Right ventricle myocardium superior (tissue), 1 donor: ENCODE measurements at regions not wholly inside any gene's neighbourhood (a gene's known extent, or its start where the extent isn't known, plus 50 kb on each side); places are given as distances from the start of the nearest gene placed in this dataset.
A peak's percentile ranks its signal among the peaks of the same experiment; 100 is the strongest.
"Not testable (repeated sequence)": the region's sequence is repeated elsewhere in the genome, so short reads cannot be mapped to it uniquely, and the experiment has no call there.

Experiments
- ATAC-seq: fragments of 200-7000 bp; cut with Tn5 transposase; one replicate; pipeline ENCODE4 v1.9.1; 2020; ENCODE audit warnings: mild to moderate bottlenecking; ENCODE audit not compliant: poor library complexity
- DNase-seq: peaks from one replicate; pipeline ENCODE4 v3.0.0-alpha.2; 2020
- intact Hi-C: fragments of 100-400 bp; cut with DNase I; formaldehyde crosslinking; loops from one replicate; pipeline ENCODE4 v1.11.2; 2022
- donor health status: DM: no; HTN: yes; CAD: no; lungs with severe emphysema.

DNA sequence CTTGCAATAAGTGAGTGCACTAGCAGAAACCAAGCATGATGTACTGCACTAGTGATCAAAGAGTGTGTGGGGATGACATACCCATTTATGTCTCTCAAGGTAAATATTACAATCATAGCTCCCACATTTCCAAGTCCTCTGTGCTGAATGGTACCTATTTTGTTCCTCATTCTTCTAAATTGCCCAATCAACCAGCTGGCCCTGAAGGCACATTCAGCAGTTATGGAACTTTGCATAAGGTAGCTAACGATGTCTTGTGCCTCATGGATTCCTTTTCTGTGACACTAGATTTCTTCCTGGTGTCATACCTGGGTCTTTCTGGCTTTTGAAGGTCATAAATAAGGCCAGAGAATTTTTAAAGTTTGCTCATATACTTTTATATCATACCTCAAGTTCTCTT, 963.0 kb downstream of the SLC4A3 start:
- no peak for ATAC-seq
- no peak for DNase-seq
- intact Hi-C loops, result no loop called here

DNA sequence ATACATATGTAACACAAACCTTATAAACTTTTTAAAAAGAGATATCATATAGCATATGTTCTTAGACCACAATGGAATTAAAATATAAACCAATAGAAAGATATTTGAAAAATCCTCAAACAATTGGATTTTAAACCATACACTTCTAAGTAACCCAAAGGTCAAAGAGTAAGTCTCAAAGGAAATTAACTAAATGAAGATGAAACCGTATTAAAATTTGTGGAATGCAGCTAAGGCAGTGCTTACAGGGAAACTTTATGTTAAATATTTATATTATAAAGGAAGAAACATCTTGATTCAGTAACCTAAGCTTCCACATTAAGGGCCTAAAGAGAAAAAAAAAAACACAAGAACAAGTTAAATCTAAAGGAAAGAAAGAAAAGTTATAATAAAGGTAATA, 966.1 kb downstream of the SLC4A3 start:
- DNase-seq (no peak), ATAC-seq (no peak)
- intact Hi-C loops, result no loop called here

DNA sequence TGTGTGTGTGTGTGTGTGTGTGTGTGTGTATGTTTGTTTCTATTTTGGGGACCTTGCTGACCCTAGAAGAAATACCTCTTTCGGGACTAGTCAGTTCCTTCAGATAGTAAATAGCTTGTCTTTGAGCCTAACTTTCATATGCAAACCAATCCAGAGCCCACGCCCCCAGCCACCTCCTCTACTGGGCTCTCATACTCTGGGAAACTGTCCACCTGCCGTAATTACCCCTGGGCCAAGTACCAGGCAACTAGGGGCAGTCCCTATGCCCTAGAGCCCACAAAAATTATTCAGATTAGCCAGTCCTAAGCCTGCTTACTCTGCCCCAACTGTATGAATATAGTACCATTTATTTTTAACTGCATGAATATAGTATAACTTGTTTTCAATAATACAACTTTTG, 970.4 kb downstream of the EPHA4 start:
- DNase-seq (no peak), ATAC-seq (no peak)
- intact Hi-C loops, result no loop called here

DNA sequence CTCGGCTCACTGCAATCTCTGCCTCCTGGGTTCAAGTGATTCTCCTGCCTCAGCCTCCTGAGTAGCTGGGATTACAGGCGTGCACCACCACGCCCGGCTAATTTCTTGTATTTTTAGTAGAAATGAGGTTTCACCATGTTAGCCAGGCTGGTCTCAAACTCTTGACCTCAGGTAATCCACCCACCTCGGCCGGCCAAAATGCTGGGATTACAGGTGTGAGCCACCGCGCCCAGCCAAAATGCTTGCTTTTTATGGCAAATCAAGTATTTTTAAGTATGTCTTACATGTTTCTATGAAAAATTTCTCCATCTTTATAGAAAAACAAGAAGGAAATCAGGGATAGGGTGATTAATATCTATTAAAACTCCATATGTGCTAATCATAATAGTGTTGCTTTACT, 959.1 kb downstream of the EPHA4 start:
- ATAC-seq, DNase-seq, intact Hi-C loops: not testable (repeated sequence)

DNA sequence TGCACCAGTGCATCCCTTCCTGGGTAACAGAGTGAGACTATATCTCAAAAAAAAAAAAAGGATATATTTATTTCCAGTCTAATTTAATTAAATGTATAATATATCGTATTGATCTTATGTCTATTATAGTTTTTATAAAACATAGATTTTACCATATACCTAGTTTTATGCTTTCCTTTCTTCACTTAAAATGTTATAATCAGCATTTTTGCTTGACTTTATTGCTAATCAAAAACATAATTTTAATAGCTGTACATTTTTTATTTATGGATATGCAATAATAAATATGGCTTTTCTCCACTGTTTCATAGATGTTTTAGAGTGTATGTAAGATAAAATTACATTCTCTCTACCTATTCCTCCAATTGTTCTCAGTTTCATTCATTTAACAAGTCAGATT, 958.0 kb downstream of the EPHA4 start:
- DNase-seq (no peak), ATAC-seq (no peak)
- intact Hi-C loops, result no loop called here

DNA sequence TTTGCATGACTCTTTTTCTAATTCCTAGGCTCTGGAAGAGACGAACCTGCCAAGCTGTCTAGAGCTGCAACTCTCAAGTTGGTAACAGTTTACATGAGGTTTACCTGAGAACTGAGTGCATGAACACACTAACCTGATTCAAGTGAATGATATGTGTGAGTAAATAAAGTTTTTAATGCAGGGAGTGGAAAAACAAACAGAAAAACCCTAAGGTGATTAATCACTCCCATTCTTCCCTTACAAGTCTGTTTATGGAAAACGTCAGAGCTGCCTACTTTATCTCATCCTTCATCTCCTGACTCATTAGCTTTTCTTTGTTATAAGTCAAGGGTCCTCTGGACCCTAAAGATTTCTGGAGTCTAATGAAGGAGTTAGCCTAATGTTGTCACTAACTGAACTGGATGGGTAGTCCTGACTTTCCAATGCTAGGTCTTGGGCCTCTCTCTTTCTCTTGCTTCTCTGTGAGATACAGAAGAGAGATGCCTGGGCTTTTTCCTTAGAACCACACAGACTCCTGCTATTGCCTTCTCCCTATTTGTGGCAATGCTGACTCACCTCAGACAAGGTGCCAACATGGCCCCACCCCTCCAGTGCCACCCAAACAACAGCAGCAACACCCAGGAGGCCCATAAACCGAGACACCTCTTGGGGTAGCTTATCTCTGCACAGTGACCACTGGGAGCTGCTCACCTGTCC, 952.4 kb downstream of the EPHA4 start:
- intact Hi-C loops, result no loop called here
- no peak for ATAC-seq
- no peak for DNase-seq

DNA sequence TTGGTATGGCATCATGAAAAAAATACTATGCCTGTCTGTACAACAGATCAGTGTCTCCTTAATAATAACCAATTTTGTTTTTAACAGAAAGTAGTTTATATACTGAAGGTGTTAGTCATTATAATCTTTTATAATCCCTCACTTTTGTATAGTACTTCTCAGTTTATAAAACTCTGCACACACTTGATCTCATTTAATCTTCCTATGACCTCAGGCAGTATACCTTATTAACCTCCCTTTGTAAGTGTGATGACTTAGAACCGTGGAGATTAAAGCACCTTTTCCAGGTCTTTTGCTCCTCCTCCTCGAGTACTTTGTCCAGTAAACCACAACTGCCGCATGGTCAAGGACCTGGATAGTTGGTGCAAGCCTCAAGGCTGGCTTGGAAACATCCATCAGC, 945.5 kb downstream of the EPHA4 start:
- ATAC-seq, result no peak
- no peak for DNase-seq
- intact Hi-C loops, result no loop called here

DNA sequence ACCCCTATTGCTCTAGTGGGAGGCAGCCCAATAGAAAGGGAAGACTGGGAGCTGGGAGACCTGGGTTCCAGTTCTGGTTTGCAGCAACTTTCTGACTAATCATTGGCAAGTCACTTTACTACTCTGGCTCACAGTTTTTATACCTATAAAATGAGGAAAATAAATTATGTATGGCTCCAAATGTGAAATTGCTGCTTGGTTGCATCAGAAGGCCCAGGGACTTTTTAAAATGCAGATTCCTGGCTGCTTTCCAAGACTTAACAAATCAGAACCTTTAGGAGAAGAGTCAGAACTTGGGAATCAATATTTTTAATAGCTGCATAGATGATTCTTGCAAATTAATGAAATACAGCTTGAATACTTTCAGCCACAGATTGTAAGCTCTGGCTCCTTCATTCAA, 943.9 kb downstream of the EPHA4 start:
- DNase-seq (no peak), ATAC-seq (no peak)
- intact Hi-C loops, result no loop called here

DNA sequence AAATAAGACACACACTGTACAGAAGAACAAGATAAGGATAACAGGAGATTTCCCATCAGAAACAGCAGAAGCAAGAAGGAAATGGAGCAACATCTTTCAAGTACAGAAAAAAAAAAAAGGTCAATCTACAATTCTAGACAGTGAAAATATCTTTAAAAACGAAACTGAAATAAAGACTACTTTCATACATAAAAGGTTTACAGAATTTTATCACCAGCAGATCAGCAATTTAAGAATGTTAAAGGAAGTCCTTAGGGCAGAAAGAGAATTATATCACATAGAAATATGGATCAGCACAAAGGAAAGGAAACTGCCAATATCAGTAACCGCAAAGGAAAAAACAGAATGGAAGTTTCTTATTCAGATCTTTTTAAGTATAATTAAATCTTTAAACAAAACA, 931.0 kb downstream of the EPHA4 start:
- ATAC-seq (no peak), DNase-seq (no peak)
- intact Hi-C loops, result no loop called here

DNA sequence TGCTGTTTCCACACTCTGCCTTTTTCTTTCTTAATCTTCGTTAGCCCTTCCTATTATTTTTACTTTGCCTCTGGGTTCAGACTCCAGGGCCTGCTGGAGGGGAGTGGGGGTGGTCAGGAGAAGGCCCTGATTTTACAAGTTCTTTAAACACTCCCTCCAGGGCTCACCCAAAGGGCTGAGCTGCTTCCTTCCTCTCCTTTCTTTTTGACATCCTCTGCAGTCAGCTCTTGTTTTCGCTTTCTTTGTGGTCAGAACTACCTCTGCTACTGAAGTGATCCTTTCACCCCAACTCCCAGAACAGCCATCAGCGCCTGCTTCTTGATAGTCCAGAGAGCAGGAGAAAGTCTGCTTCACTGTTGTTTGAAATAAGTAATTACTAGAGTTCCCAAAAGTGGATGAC, 925.7 kb downstream of the EPHA4 start:
- DNase-seq, result no peak
- intact Hi-C loops, result no loop called here
- ATAC-seq, result no peak

DNA sequence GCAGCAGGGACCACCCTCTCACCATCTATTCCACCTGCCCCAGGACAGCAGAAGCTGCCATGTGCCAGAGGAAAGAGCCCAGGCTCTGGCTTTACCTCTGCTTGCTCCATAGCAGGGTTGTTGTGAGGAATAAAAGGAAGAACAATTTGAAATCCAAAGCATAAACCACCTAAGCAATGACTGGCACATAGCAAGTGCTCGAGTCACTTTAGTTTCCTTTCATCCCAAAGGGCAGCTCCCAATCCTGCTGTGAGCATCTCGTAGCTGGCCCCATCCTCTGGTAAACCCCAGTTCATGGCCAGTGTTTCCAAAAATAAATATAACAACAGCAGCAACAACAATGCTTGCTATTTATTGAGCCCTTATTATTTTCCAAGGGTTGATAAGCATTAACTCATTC, 923.5 kb downstream of the EPHA4 start:
- ATAC-seq (no peak), DNase-seq (no peak)
- intact Hi-C loops, result no loop called here

DNA sequence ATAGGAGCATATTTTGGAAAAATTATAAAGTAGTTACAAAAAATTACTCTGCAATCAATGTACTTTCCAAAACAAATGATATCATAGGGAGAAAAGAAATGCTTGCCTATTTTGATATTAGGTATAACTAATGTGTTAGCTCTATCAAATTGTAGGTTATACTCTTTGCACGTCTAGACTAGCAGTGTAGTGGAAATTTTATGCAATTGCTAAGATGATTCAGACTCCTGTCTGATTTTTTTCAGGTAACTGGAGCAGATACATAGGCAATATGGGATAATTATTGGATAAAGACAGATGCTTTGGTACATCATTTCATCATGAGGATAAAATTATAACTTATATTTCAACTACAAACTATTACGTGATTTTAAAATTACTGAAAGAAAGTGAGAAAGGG, 918.3 kb downstream of the EPHA4 start:
- ATAC-seq (no peak), DNase-seq (no peak)
- intact Hi-C loops, result no loop called here

DNA sequence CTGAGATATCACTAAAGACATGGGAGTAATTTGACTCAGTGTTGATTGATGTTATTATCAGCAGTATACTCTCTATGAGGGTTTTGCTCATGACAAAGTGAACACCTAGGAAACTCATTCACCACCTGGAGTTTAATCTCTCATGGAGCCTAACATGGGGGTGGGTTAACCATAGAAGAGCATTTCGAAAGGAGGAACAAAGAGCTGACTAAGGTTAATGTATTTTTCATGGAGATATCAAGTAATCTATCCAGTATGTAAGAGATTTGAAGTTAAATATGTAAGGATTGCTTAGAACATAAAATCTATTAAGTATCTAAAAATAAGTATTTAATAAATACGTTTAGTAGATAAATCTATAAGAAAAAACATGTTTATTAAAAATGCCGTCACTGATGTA, 917.8 kb downstream of the EPHA4 start:
- intact Hi-C loops, result no loop called here
- no peak for ATAC-seq
- DNase-seq, result no peak

DNA sequence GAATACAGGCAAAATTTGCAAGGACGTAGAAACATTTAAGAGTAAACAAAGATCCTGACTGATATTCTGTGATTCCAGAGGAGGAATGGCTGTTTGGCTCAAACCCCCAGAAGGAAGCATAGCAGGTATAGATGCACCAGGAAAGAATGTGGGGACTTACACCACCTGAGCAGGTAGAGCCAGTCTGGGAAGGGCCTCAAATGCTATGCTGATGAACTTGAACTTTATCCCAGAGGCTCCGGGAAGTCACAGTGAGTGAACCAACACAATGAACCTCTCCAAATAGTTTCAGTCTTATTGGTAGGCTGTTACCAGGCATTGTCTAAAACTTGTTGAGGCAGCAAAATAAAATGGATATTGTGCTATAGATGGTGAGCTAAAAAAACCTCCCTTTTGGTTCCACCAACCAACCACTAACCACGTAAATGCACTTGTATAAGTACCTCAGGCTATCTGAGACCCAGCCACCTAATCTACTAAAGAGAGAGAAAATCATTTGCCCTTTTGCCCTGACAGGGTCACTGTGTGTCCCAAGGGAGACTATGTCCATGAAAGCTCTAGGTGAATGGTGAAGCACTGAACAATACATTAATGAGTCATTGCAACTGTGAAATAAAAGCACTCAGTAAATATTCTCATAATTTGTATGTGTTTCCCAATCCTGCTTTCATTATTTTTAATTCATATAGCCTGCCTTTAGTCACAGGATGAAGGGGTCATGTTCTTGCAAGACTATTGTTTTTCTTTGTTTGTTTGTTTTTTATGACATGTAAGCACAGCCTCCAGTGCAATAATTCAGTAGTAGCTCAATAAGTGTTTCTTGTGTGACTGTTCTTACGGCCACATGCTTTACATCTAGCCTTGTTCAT, 911.6 kb downstream of the EPHA4 start:
- no peak for DNase-seq
- ATAC-seq, result no peak
- intact Hi-C loops, result no loop called here

DNA sequence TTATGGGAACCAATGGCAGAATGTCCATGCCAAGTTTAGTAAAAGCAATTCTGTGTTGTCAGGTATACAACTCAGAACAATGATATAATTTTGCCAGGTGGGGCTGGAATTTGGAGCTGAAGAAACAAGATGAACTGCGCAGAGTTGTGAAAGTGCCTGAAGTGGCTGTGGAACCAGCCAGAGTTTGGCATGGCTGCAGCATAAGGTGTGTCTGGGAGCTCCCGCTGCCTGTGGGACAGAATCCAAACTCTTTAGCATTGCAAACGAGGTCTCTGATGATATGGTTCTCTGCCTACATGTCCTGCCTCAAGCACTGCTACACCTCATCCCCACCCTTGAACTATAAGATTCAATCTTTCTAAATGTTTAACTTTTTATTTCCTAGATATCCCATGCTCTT, 909.7 kb downstream of the EPHA4 start:
- intact Hi-C loops, result no loop called here
- ATAC-seq (no peak), DNase-seq (no peak)

DNA sequence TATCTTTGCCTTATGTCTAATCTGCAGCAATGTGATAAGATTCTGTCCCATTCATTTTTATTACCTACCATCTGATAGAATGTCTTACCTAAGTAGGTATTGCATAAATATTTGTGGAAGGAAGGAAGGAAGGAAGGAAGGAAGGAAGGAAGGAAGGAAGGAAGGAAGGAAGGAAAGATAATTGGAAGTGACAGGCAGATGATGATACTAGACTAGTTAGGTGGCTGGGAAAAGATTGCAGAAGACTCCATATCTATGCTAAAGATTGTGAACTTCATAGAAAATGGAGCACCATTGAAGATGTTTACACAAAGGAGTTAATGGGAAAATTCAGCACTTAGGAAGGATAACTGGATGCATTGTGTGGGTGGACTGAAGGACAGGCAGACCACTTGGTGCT, 909.0 kb downstream of the EPHA4 start:
- DNase-seq (no peak), ATAC-seq (no peak)
- intact Hi-C loops, result no loop called here

DNA sequence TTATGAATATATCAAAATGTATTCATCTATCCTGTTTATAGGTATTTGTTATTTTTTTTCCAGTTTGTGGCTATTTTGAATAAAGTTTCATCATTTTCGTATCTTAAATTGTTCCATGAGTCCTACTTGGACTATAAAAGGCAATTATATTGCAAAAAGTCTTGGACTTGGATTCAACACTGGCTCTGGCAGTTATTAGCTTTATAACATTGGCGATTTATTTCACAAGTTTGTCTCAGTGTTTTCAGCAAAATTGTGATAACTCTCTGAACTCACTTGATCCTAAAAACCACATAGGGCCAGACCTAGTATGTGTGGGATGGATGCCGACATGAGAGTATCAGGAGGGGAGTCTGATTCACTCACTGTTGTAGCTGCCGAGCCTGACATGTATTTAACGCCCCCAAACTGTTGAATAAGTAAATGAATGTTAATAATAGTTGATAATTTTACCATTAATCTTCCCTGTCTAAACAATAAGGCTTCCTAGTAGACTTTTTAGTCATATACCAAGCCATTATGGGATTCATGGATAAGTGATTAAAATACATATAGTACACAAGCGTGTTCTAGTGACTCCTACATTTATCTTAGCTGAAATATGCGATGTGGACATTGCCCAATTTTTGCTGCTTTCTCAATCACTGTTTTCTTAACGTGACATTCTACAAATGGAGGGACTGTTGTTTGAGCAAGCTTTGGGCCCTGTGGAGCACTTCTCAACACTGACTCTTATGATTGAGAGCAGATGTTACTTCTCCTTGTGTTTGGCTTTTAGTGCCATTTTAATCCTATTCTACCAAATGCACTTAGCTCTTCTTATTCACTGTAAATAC, 907.6 kb downstream of the EPHA4 start:
- ATAC-seq (peak; percentile 93), DNase-seq (no peak)
- intact Hi-C loops, result no loop called here

DNA sequence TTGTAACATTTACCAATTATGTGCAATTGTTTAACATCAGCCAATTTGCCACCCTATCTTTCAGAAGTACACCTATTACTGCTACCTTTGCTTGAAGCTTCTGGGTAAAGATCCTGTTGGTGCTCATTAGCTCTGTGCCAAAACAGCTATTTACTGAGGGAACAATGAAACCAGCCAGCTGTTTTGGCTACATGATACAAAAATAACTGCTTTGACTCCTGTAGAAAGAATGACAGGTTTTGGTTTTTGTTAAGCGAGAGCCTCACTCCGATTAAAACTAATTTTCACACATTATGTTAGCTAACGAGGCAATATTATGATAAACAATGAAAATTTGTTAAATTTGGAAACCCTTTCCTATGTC, 907.0 kb downstream of the EPHA4 start:
- DNase-seq, result no peak
- intact Hi-C loops, result no loop called here
- ATAC-seq, result peak; percentile 54

DNA sequence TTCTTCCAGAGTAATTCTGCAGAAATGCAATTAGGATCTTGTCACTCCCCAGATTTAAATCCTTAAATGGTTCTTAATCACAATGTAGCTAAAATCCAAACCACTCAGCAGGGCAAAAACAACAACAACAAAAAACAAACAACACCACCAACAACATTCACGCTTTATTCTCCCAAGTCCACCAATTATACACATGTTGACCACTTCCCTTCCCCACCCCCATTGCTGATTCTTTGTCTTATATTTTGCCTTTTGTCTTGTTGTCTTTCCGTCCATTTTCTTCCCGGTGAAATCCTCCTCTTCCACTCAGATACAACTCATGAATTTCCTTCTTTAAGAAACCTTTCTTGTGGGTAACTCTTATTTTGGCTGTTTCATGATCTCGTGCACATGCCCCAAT, 902.8 kb downstream of the EPHA4 start:
- intact Hi-C loops, result no loop called here
- DNase-seq (no peak), ATAC-seq (no peak)

DNA sequence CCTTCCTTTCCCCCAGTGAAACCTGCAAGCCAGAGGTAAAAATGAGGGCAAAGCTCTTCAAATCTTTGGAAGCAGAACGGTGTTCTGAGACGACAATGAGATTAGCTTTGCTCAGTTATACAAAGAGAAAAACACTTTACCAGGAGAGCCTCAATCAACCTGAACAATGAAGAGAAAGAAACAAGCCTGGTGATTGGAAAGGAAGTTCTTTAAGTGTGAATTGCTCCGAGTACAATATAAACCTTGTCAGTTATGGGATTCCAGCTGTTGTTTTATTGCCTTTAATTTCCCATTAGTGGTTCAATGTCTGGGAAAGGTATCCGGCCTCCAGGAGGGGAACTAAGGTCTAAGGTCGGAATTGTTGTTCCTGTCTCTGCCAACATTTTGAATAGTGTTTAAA, 901.6 kb downstream of the EPHA4 start:
- intact Hi-C loops, result no loop called here
- no peak for DNase-seq
- no peak for ATAC-seq
